RWPE1 (cell line): ENCODE measurements at regions not wholly inside any gene's neighbourhood (a gene's known extent, or its start where the extent isn't known, plus 50 kb on each side); places are given as distances from the start of the nearest gene placed in this dataset.
"Not testable (repeated sequence)": the region's sequence is repeated elsewhere in the genome, so short reads cannot be mapped to it uniquely, and the experiment has no call there.

Source experiments
- CTCF ChIA-PET: fragments of 350-600 bp; sonication (Branson Sonifier 250); formaldehyde crosslinking; extraction: SDS; loops from one replicate; lab custom pipeline; 2021; lab: Yijun Ruan, JAX
- POLR2A ChIA-PET: fragments of 400-600 bp; formaldehyde crosslinking; extraction: SDS; loops from one replicate; lab custom pipeline; 2020; ENCODE audit warnings: antibody characterized with exemption; ENCODE audit not compliant: low non-redundant PET; lab: Yijun Ruan, JAX
- DNase-seq: peaks from one replicate; pipeline ENCODE4 v3.0.0; 2012; ENCODE audit warnings: low spot score
- H3K27ac ChIP-seq: fragments of 450-650 bp; 2 replicates; pipeline ENCODE4 v1.5.1; 2017

DNA sequence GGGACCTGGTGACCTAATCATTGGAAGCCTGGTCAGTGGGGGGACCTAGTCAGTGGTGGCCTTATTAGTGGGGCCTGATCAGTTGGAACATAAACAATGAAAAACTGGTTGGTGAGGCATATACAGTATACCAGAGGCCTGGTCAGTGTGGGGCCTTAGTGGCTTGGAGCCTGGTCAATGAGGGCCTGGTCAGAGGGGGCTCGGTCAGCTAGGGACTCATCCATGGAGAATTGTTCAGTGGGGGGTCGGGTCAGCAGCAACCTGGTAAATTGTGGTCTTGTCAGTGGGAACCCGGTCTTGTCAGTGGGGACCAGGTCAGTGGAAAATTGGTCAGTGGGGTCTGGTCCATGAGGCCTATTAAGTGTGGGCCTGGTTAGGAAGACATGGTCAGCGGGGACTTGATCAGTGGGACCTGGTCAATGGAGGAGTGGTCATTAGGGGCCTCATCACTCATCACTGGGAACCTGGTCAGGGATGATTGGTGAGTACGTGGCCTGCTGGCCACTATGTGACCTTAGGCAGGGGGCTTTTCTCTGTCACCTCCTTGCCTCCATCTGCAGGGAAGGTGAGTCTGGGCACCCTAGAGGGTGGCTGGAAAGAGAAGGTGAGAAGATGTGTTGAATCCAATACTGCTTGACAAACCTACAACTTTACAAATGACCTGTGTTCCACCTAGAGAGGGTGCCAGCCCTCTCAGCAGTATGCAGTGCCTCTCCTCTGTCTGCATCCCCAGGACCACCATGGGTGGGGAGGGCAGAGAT, 573.0 kb downstream of the CWH43 start:
- DNase-seq, CTCF ChIA-PET, POLR2A ChIA-PET, H3K27ac ChIP-seq: not testable (repeated sequence)

DNA sequence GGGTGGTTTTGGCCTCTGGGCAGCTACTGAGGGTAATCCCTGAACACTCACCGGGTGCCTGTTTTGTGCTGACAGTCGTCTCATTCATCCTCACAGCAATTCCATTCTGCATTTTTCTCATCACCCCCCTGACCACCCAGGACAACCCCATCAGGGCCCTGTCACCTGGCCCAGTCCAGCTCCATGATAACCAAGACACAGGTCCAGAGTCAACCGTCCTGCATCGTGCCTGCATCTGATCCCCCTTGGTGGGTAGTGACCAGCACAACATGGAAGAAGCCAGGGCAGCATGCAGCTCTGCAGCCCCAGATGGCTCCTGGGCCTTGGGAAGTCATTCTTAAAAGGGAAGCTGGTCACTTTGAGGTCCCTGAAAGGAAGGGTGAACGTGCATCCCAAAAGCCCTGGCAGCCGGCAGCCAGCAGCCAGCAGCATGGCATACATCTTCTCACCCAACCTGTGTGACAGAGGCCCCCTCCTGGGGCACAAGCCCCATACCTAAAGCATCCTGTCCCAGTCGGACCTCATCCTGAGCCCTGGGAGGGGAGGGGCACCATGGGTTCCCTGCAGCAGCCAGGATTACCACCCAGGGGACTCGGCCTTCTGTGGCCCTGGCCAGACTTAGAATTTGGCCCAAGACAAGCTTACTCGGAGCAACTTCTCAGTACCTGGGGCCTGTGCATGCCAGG, 574.2 kb downstream of the CWH43 start:
- DNase-seq, POLR2A ChIA-PET, H3K27ac ChIP-seq, CTCF ChIA-PET: not testable (repeated sequence)

- CTCF ChIA-PET, DNase-seq, H3K27ac ChIP-seq, POLR2A ChIA-PET: not testable (repeated sequence)
Measured at GRCh38 chr4:49560883-49561282, 574.8 kb downstream of the CWH43 start.

DNA sequence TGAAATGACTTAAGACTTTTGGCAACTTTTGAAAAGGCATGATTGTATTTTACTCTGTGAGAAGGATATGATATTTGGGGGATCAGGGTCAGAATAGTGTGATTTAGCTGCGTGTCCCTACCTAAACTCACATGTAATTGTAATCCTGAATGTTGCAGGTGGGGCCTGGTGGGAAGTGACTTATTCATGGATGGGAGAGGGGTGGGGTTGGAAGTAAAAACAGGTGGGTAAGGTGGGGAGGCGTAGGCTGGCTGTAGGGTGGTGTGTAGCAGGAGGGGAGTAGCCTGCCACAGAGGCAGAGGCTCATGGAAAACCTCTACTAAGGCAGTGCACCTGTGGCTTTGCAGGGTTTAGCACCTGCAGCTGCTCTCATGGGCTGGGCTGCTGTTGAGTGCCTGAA, 584.2 kb downstream of the CWH43 start:
- POLR2A ChIA-PET, CTCF ChIA-PET: not testable (repeated sequence)

DNA sequence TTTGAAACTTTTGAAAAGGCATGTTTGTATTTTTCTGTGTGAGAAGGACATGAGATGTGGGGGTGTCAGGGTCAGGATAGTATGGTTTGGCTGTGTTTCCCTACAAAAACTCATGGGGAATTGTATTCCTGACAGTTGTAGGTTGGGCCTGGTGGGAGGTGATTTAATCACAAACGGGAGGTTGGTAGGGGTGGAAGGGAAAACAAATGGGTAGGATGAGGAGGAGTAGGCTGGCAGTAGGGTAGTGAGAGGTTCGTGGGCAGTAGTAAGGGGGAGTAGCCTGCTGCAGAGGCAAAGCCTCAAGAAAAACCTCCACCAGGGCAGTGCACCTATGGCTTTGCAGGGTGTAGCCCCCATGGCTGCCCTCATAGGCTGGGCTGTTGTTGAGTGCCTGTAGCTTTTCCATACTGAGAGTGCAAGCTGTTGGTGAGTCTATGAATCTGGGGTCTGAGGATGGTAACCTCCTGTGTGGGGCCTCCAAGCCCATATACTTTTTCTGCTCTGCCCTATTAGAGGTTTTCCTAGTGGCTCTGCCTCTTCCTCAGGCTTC, 587.7 kb downstream of the CWH43 start:
- DNase-seq, H3K27ac ChIP-seq, POLR2A ChIA-PET, CTCF ChIA-PET: not testable (repeated sequence)

More for the DNA sequence above, 584.2 kb downstream of the CWH43 start:
- H3K27ac ChIP-seq, DNase-seq: not testable (repeated sequence)

GRCh38 chr4:49575250-49575649, 589.2 kb downstream of the CWH43 start:
- CTCF ChIA-PET, POLR2A ChIA-PET, H3K27ac ChIP-seq, DNase-seq: not testable (repeated sequence)

- H3K27ac ChIP-seq, POLR2A ChIA-PET, DNase-seq, CTCF ChIA-PET: not testable (repeated sequence)
Measured at GRCh38 chr4:49578371-49578770, 592.3 kb downstream of the CWH43 start.

DNA sequence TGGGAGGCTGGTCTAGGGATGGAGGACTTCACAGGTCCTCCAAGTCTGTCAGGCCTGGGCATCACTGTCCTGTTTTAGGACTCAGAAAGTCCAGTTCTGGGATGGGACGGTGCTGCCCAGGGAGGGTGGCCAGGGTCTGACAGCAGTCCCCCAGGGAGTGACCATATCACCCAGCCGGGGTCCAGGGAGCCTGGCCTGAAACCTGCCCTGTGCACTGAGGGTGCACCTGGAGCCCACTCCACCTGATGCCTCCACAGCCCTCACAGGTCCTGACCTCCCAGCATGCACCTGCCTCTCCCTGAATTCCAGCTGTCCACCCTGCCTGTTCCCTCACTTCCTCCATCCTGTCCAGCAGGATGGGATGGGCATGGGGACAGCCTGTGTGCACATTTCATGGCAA, 592.8 kb downstream of the CWH43 start:
- not testable (repeated sequence) for DNase-seq, H3K27ac ChIP-seq

GRCh38 chr4:49580166-49580565, 594.1 kb downstream of the CWH43 start:
- H3K27ac ChIP-seq, DNase-seq, CTCF ChIA-PET, POLR2A ChIA-PET: not testable (repeated sequence)

More for the DNA sequence above, 592.8 kb downstream of the CWH43 start:
- POLR2A ChIA-PET, CTCF ChIA-PET: not testable (repeated sequence)

- H3K27ac ChIP-seq, CTCF ChIA-PET, DNase-seq, POLR2A ChIA-PET: not testable (repeated sequence)
Measured at GRCh38 chr4:49588401-49588800, 602.3 kb downstream of the CWH43 start.

GRCh38 chr4:49618436-49618835, 632.4 kb downstream of the CWH43 start:
- POLR2A ChIA-PET, CTCF ChIA-PET, H3K27ac ChIP-seq, DNase-seq: not testable (repeated sequence)

GRCh38 chr4:49626478-49626877, 640.4 kb downstream of the CWH43 start:
- CTCF ChIA-PET, DNase-seq, H3K27ac ChIP-seq, POLR2A ChIA-PET: not testable (repeated sequence)
